Esophagus squamous epithelium (tissue), 5 donors: ENCODE measurements at regions not wholly inside any gene's neighbourhood (a gene's known extent, or its start where the extent isn't known, plus 50 kb on each side); places are given as distances from the start of the nearest gene placed in this dataset.

Experiments
- DNase-seq: peaks from one replicate; lab custom pipeline; 2025; lab: John Stamatoyannopoulos, UW
- H3K27ac ChIP-seq, 4 donors: fragments of 200-600 bp; sonication (generic); one replicate each; pipeline ENCODE4 v1.5.1; 2016 to 2019; ENCODE audit warnings: mild to moderate bottlenecking in 1 of 4
- H3K27me3 ChIP-seq, 4 donors: fragments of 200-600 bp; sonication (generic); 1 replicate in 3 of 4; 2 replicates in 1 of 4; pipeline versions ENCODE4 v1.5.1 to v1.6.0; 2017 to 2021; ENCODE audit warnings: antibody characterized with exemption in 1 of 4
- H3K36me3 ChIP-seq, 3 donors: fragments of 200-600 bp; sonication (generic); one replicate each; pipeline ENCODE4 v1.5.1; 2016 to 2019
- H3K4me1 ChIP-seq, 3 donors: fragments of 200-600 bp; sonication (generic); one replicate each; pipeline ENCODE4 v1.5.1; 2017 to 2019
- H3K4me3 ChIP-seq, 4 donors: fragments of 200-600 bp; sonication (generic); 1 replicate in 3 of 4; 2 replicates in 1 of 4; pipeline ENCODE4 v1.5.1; 2016 to 2019; ENCODE audit warnings: mild to moderate bottlenecking in 2 of 4, moderate library complexity in 1 of 4
- H3K9me3 ChIP-seq, 3 donors: fragments of 200-600 bp; sonication (generic); one replicate each; pipeline ENCODE4 v1.5.1; 2016 to 2019
- CTCF ChIP-seq, 6 experiments: fragments of 450-650 bp in 4 of 6; fragments of 200-600 bp in 2 of 6; sonication (generic) in 2 of 6; IDR thresholded peaks; one replicate each; pipeline ENCODE4 v1.5.1; 2016 to 2019; ENCODE audit warnings: antibody characterized with exemption in 6 of 6, mild to moderate bottlenecking in 4 of 6, moderate library complexity in 4 of 6
- POLR2A ChIP-seq, 4 donors: fragments of 450-650 bp; IDR thresholded peaks; one replicate each; pipeline ENCODE4 v1.6.1; 2017; ENCODE audit warnings: antibody characterized with exemption in 4 of 4, mild to moderate bottlenecking in 4 of 4, moderate library complexity in 3 of 4
- WGBS, 2 donors: methylation state at CpG; one replicate each; pipeline ENCODE4 v1.1.5; 2018; 5-methylcytosine and 5-hydroxymethylcytosine counted together
- intact Hi-C: fragments of 100-400 bp; cut with DNase I; formaldehyde crosslinking; loops from one replicate; pipeline ENCODE4 v1.15.0; 2022
- donor health status: DM: yes; HTN: yes; CAD: no.

GRCh38 chr5:156019130-156019529 is 307.8 kb upstream of the SGCD start:
- TF ChIP-seq CTCF (IDR thresholded peaks at IDR 0.05), result no peak
- TF ChIP-seq POLR2A (IDR thresholded peaks at IDR 0.05), result no peak
- no peaks in the 10 kb centered on the region for H3K4me1 ChIP-seq
- no peaks in the 10 kb centered on the region for H3K27me3 ChIP-seq
- intact Hi-C loops, result no loop called here
- DNase-seq, result no peak
- H3K36me3 ChIP-seq, result no peaks in the 10 kb centered on the region
- WGBS, 2 donors, result 71 to 84% methylated on average over 2 of the region's 2 CpGs
- H3K27ac ChIP-seq, result no peak overlapping the region
- H3K4me3 ChIP-seq, result no peak overlapping the region
- no peaks in the 10 kb centered on the region for H3K9me3 ChIP-seq

- Histone ChIP-seq H3K4me1 (no peaks in the 10 kb centered on the region), H3K9me3 (no peaks in the 10 kb centered on the region), H3K4me3 (no peak overlapping the region), H3K27me3 (no peaks in the 10 kb centered on the region), H3K36me3 (no peaks in the 10 kb centered on the region), H3K27ac (no peak overlapping the region)
- DNase-seq, result no peak
- 60 to 63% methylated on average over 7 of the region's 7 CpGs for whole genome bisulfite sequencing, 2 donors
- intact Hi-C loops, result no loop called here
- TF ChIP-seq POLR2A (IDR thresholded peaks at IDR 0.05) (no peak), CTCF (IDR thresholded peaks at IDR 0.05) (no peak)
Observed at GRCh38 chr5:156019571-156020180, 307.3 kb upstream of the SGCD start.

GRCh38 chr5:156020647-156021046 is 306.3 kb upstream of the SGCD start:
- 58 to 76% methylated on average over 3 of the region's 3 CpGs for WGBS, 2 donors
- intact Hi-C loops, result no loop called here
- no peak overlapping the region for H3K27ac ChIP-seq

GRCh38 chr5:156021866-156022265 is 305.1 kb upstream of the SGCD start:
- Histone ChIP-seq H3K36me3 (no peaks in the 10 kb centered on the region), H3K9me3 (no peaks in the 10 kb centered on the region), H3K27ac (no peak overlapping the region), H3K4me1 (no peaks in the 10 kb centered on the region), H3K4me3 (no peak overlapping the region), H3K27me3 (no peaks in the 10 kb centered on the region)
- no peak for DNase-seq
- 74 to 85% methylated on average over 1 of the region's 1 CpG for WGBS, 2 donors
- TF ChIP-seq POLR2A (IDR thresholded peaks at IDR 0.05) (no peak), CTCF (IDR thresholded peaks at IDR 0.05) (no peak)
- intact Hi-C loops, result no loop called here

More at GRCh38 chr5:156020647-156021046, 306.3 kb upstream of the SGCD start:
- Histone ChIP-seq H3K27me3 (no peaks in the 10 kb centered on the region), H3K36me3 (no peaks in the 10 kb centered on the region), H3K4me3 (no peak overlapping the region), H3K4me1 (no peaks in the 10 kb centered on the region), H3K9me3 (no peaks in the 10 kb centered on the region)
- TF ChIP-seq CTCF (IDR thresholded peaks at IDR 0.05) (no peak), POLR2A (IDR thresholded peaks at IDR 0.05) (no peak)
- no peak for DNase-seq

GRCh38 chr5:156025656-156026055 is 301.3 kb upstream of the SGCD start:
- WGBS, 2 donors, result 39 to 43% methylated on average over 1 of the region's 1 CpG
- Histone ChIP-seq H3K4me3 (no peak overlapping the region), H3K36me3 (no peaks in the 10 kb centered on the region), H3K9me3 (no peaks in the 10 kb centered on the region), H3K27ac (no peak overlapping the region), H3K4me1 (no peaks in the 10 kb centered on the region), H3K27me3 (no peaks in the 10 kb centered on the region)
- intact Hi-C loops, result no loop called here
- TF ChIP-seq POLR2A (IDR thresholded peaks at IDR 0.05), result no peak
- TF ChIP-seq CTCF (IDR thresholded peaks at IDR 0.05), result no peak
- no peak for DNase-seq
